ENCODE measurements at regions not wholly inside any gene's neighbourhood (a gene's known extent, or its start where the extent isn't known, plus 50 kb on each side); places are given as distances from the start of the nearest gene placed in this dataset.

DNA sequence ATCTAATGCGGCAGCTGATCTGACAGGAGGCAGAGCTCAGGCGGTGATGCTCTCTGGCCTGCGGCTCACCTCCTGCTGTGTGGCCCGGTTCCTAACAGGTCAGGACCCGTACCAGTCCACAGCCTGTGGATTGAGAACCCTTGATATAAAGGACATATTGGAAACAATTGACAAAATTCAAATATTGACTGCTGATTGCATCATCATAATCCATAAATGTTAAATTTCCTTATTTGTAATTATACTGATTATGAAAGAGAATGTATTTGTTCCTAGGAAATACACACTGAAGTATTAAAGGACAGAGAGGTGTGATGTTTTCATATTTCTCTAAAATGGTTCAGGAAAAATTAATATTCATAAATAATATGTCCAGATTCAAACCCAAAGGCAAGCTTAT lies 63.8 kb upstream of the SRD5A2 start:
- TF ChIP-seq POLR2A (IDR thresholded peaks at IDR 0.05) (no peak), EP300 (IDR thresholded peaks at IDR 0.05) (no peak), CTCF (IDR thresholded peaks at IDR 0.05) (no peak)
